HG02763 (cell line): ENCODE measurements at regions not wholly inside any gene's neighbourhood (a gene's known extent, or its start where the extent isn't known, plus 50 kb on each side); places are given as distances from the start of the nearest gene placed in this dataset.
"Not testable (repeated sequence)": the region's sequence is repeated elsewhere in the genome, so short reads cannot be mapped to it uniquely, and the experiment has no call there.

Experiments used
- ATAC-seq: cut with Tn5 transposase; IDR thresholded peaks from one replicate; pipeline ENCODE4 v1.9.1; 2021; ENCODE audit warnings: mild to moderate bottlenecking, moderate library complexity; ENCODE audit not compliant: unreplicated experiment

- no peak for ATAC-seq
These were observed 163.2 kb downstream of the DKK1 start for GRCh38 chr10:52477305-52477704.

- ATAC-seq: no peak
These were observed 165.5 kb downstream of the DKK1 start for GRCh38 chr10:52479567-52479966.

GRCh38 chr10:52481986-52482555 lies 168.0 kb downstream of the DKK1 start:
- no peak for ATAC-seq

GRCh38 chr10:52483587-52483986 lies 169.5 kb downstream of the DKK1 start:
- no peak for ATAC-seq

GRCh38 chr10:52484206-52485065 lies 170.4 kb downstream of the DKK1 start:
- no peak for ATAC-seq

- no peak for ATAC-seq
These were observed 171.4 kb downstream of the DKK1 start for GRCh38 chr10:52485462-52485861.

GRCh38 chr10:52486840-52487611 lies 172.9 kb downstream of the DKK1 start:
- no peak for ATAC-seq

- ATAC-seq: no peak
These were observed 174.8 kb downstream of the DKK1 start for GRCh38 chr10:52488606-52489485.

- no peak for ATAC-seq
These were observed 177.3 kb downstream of the DKK1 start for GRCh38 chr10:52491246-52491995.

GRCh38 chr10:52499281-52499680 lies 185.2 kb downstream of the DKK1 start:
- no peak for ATAC-seq

- no peak for ATAC-seq
These were observed 186.4 kb downstream of the DKK1 start for GRCh38 chr10:52500476-52500875.

GRCh38 chr10:52502237-52502636 lies 188.2 kb downstream of the DKK1 start:
- ATAC-seq: no peak

- not testable (repeated sequence) for ATAC-seq
These were observed 191.3 kb downstream of the DKK1 start for GRCh38 chr10:52505341-52505740.

GRCh38 chr10:52514481-52514880 lies 200.4 kb downstream of the DKK1 start:
- ATAC-seq: no peak

- ATAC-seq: no peak
These were observed 202.9 kb downstream of the DKK1 start for GRCh38 chr10:52517012-52517411.

- no peak for ATAC-seq
These were observed 209.6 kb downstream of the DKK1 start for GRCh38 chr10:52523696-52524095.

GRCh38 chr10:52525761-52526160 lies 211.7 kb downstream of the DKK1 start:
- ATAC-seq: no peak

- no peak for ATAC-seq
These were observed 212.3 kb downstream of the DKK1 start for GRCh38 chr10:52526251-52526823.

GRCh38 chr10:52532650-52533290 lies 218.7 kb downstream of the DKK1 start:
- no peak for ATAC-seq
